IPS-20b (cell line): ENCODE measurements at regions not wholly inside any gene's neighbourhood (a gene's known extent, or its start where the extent isn't known, plus 50 kb on each side); places are given as distances from the start of the nearest gene placed in this dataset.

Experiments used
- H3K27ac ChIP-seq: one replicate; pipeline ENCODE4 v1.5.1; 2013; ENCODE audit warnings: low read length
- H3K27me3 ChIP-seq: 2 replicates; pipeline ENCODE4 v1.6.1; 2013; ENCODE audit warnings: mild to moderate bottlenecking, low read length, inconsistent platforms; ENCODE audit not compliant: insufficient read depth
- H3K36me3 ChIP-seq: 2 replicates; pipeline ENCODE4 v1.6.1; 2013; ENCODE audit warnings: low read depth, mild to moderate bottlenecking, inconsistent platforms, low read length, moderate library complexity; ENCODE audit not compliant: insufficient read depth
- H3K4me1 ChIP-seq: 2 replicates; pipeline ENCODE4 v1.6.1; 2013; ENCODE audit warnings: mild to moderate bottlenecking, control low read depth, inconsistent platforms, low read length, moderate library complexity; ENCODE audit not compliant: insufficient read depth
- H3K4me3 ChIP-seq: 2 replicates; pipeline ENCODE4 v1.5.1; 2013; ENCODE audit warnings: mild to moderate bottlenecking, low read length, inconsistent platforms
- H3K9ac ChIP-seq: 2 replicates; pipeline ENCODE4 v1.6.1; 2013; ENCODE audit warnings: low read depth, mild to moderate bottlenecking, inconsistent platforms, low read length, moderate library complexity
- H3K9me3 ChIP-seq: 2 replicates; pipeline ENCODE4 v1.6.1; 2013; ENCODE audit warnings: mild to moderate bottlenecking, low read depth, low read length, inconsistent platforms; ENCODE audit not compliant: insufficient read depth

GRCh38 chr6:48280035-48280620 is 169.1 kb upstream of the PTCHD4 start:
- H3K27ac ChIP-seq, result no peak overlapping the region
- H3K36me3 ChIP-seq, result no peaks in the 10 kb centered on the region
- H3K27me3 ChIP-seq, result no peaks in the 10 kb centered on the region
- 0 out of 2 replicates have a peak, but pooled peaks cover 3% of the 10 kb centered on the region for H3K4me1 ChIP-seq
- H3K9ac ChIP-seq, result no peak overlapping the region
- H3K9me3 ChIP-seq, result no peaks in the 10 kb centered on the region
- no peak overlapping the region for H3K4me3 ChIP-seq

DNA sequence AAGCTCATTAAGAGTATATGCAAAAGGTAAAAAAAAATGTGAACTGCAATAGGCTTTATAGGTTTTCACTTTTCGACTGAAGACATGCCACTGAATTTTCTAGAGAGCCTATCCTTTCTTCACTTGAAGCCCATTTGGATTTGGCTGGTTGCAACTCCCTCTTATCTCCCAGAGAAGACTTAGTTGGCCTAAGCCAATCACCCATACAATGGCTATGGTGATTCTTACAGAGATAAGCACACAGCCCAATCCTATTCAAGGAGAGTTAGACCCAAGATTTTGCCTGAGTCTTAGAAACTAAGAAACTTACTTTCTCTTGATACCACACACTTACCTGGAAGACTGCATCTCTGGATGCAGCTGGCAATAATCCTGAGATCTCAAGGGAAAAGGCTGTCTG is 167.3 kb upstream of the PTCHD4 start:
- Histone ChIP-seq H3K9me3 (no peaks in the 10 kb centered on the region), H3K4me3 (no peak overlapping the region), H3K27me3 (no peaks in the 10 kb centered on the region), H3K36me3 (no peaks in the 10 kb centered on the region), H3K4me1 (0 out of 2 replicates have a peak, but pooled peaks cover 3% of the 10 kb centered on the region), H3K9ac (no peak overlapping the region), H3K27ac (no peak overlapping the region)

- Histone ChIP-seq H3K36me3 (no peaks in the 10 kb centered on the region), H3K27ac (no peak overlapping the region), H3K9me3 (no peaks in the 10 kb centered on the region), H3K4me1 (no peaks in the 10 kb centered on the region), H3K4me3 (no peak overlapping the region), H3K9ac (no peak overlapping the region), H3K27me3 (no peaks in the 10 kb centered on the region)
Observed at GRCh38 chr6:48272518-48272917, 161.5 kb upstream of the PTCHD4 start.

DNA sequence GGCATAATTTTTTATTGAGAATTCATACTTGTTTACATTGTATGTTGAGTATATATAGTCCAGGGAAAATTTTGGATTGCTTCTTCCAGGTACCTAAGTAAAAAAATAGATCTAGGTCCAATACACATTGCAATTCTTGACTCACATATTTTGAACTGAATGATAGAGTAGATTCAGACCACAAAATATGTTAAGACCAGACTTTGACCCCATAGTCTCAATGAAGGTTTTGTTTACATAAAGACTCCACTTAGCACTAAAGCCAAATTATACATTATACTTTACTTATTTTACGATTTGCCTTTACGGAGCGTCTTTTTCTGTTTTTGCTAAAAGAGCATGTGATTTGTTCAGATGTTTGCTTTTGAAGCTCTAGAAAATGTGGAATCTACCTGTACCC is 144.1 kb upstream of the PTCHD4 start:
- Histone ChIP-seq H3K27me3 (no peaks in the 10 kb centered on the region), H3K27ac (no peak overlapping the region), H3K9me3 (no peaks in the 10 kb centered on the region), H3K9ac (no peak overlapping the region), H3K36me3 (no peaks in the 10 kb centered on the region), H3K4me3 (no peak overlapping the region), H3K4me1 (peaks cover 3% of the 10 kb centered on the region)

GRCh38 chr6:48249071-48249470 is 138.1 kb upstream of the PTCHD4 start:
- H3K9me3 ChIP-seq, result no peaks in the 10 kb centered on the region
- no peak overlapping the region for H3K9ac ChIP-seq
- no peak overlapping the region for H3K27ac ChIP-seq
- no peaks in the 10 kb centered on the region for H3K4me1 ChIP-seq
- no peaks in the 10 kb centered on the region for H3K36me3 ChIP-seq
- H3K4me3 ChIP-seq, result no peak overlapping the region
- no peaks in the 10 kb centered on the region for H3K27me3 ChIP-seq

GRCh38 chr6:48243071-48243470 is 132.1 kb upstream of the PTCHD4 start:
- Histone ChIP-seq H3K27me3 (no peaks in the 10 kb centered on the region), H3K9ac (no peak overlapping the region), H3K9me3 (no peaks in the 10 kb centered on the region), H3K27ac (no peak overlapping the region), H3K4me1 (no peaks in the 10 kb centered on the region), H3K4me3 (no peak overlapping the region), H3K36me3 (no peaks in the 10 kb centered on the region)

- Histone ChIP-seq H3K9ac (no peak overlapping the region), H3K4me3 (no peak overlapping the region), H3K9me3 (peaks cover 8% of the 10 kb centered on the region; the same call in 1 of the 2 replicates), H3K27me3 (no peaks in the 10 kb centered on the region), H3K27ac (no peak overlapping the region), H3K36me3 (no peaks in the 10 kb centered on the region), H3K4me1 (no peaks in the 10 kb centered on the region)
Observed at GRCh38 chr6:48240287-48240686, 129.3 kb upstream of the PTCHD4 start.

GRCh38 chr6:48236375-48236774 is 125.4 kb upstream of the PTCHD4 start:
- Histone ChIP-seq H3K4me3 (no peak overlapping the region), H3K27me3 (no peaks in the 10 kb centered on the region), H3K9ac (no peak overlapping the region), H3K9me3 (peaks cover 8% of the 10 kb centered on the region; the same call in 1 of the 2 replicates), H3K4me1 (no peaks in the 10 kb centered on the region), H3K27ac (no peak overlapping the region), H3K36me3 (no peaks in the 10 kb centered on the region)

- H3K27me3 ChIP-seq, result no peaks in the 10 kb centered on the region
- no peaks in the 10 kb centered on the region for H3K4me1 ChIP-seq
- H3K9ac ChIP-seq, result no peak overlapping the region
Observed at GRCh38 chr6:48233063-48233462, 122.1 kb upstream of the PTCHD4 start.

DNA sequence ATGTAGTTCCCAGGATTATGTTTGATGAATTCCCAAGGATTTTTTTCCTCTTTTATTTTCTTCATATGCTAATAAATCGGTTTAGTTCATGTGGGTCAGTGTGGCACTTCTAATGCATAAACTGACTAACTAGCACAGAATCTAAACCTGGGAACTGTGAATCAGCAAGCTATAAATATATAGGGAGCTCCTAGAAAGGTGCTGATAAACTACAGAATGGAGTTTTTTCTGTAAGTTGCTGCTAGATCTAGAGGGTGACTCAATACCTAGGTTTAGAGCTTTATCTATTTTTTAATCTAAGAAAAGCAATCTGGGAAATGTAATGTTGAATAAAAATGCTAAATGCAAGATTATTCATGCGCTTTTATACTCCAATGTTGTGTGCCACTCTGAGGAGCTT is 118.8 kb upstream of the PTCHD4 start:
- no peak overlapping the region for H3K27ac ChIP-seq
- H3K9ac ChIP-seq, result no peak overlapping the region
- H3K36me3 ChIP-seq, result no peaks in the 10 kb centered on the region
- H3K4me1 ChIP-seq, result no peaks in the 10 kb centered on the region
- H3K4me3 ChIP-seq, result no peak overlapping the region
- H3K27me3 ChIP-seq, result no peaks in the 10 kb centered on the region
- H3K9me3 ChIP-seq, result no peaks in the 10 kb centered on the region

More at GRCh38 chr6:48233063-48233462, 122.1 kb upstream of the PTCHD4 start:
- peaks cover 8% of the 10 kb centered on the region; the same call in 1 of the 2 replicates for H3K9me3 ChIP-seq
- no peaks in the 10 kb centered on the region for H3K36me3 ChIP-seq
- H3K27ac ChIP-seq, result no peak overlapping the region
- no peak overlapping the region for H3K4me3 ChIP-seq

DNA sequence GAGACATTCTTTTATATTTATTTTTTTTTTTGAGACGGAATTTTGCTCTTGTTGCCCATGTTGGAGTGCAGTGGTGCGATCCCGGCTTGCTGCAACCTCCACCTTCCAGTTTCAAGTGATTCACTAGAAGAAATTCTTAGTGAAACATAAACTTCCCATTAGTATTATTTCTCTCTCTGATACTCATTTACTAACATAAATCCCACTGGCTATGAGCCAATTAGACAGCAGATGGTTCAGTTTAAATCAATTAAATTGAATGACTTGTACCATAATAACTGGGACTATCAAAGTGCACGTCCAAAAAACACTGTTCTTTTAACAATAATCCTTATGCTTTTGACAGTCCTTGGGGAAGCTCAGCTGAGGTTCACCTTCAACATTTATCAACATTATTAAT is 111.2 kb upstream of the PTCHD4 start:
- H3K27me3 ChIP-seq, result no peaks in the 10 kb centered on the region
- H3K36me3 ChIP-seq, result no peaks in the 10 kb centered on the region
- H3K4me3 ChIP-seq, result no peak overlapping the region
- H3K4me1 ChIP-seq, result peaks cover 8% of the 10 kb centered on the region; the same call in 1 of the 2 replicates
- H3K9me3 ChIP-seq, result no peaks in the 10 kb centered on the region
- no peak overlapping the region for H3K9ac ChIP-seq
- no peak overlapping the region for H3K27ac ChIP-seq

- Histone ChIP-seq H3K36me3 (no peaks in the 10 kb centered on the region), H3K4me1 (peaks cover 2% of the 10 kb centered on the region; the same call in 1 of the 2 replicates), H3K27ac (no peak overlapping the region), H3K9ac (no peak overlapping the region), H3K27me3 (no peaks in the 10 kb centered on the region), H3K9me3 (peaks cover 5% of the 10 kb centered on the region; the same call in 1 of the 2 replicates), H3K4me3 (no peak overlapping the region)
Observed at GRCh38 chr6:48213076-48213788, 102.2 kb upstream of the PTCHD4 start.
